ENCODE measurements at regions not wholly inside any gene's neighbourhood (a gene's known extent, or its start where the extent isn't known, plus 50 kb on each side); places are given as distances from the start of the nearest gene placed in this dataset.

GRCh38 chr2:228629251-228629650, 447.8 kb upstream of the SPHKAP start:
- BruUV-seq (replicated peaks) = no TSS peak
- intact Hi-C loops (cut with micrococcal nuclease; ENCODE audit: unreplicated experiment) = no loop called here

GRCh38 chr2:228628682-228629081, 447.2 kb upstream of the SPHKAP start:
- Histone ChIP-seq H3K36me3 (ENCODE audit: control insufficient read depth, insufficient read depth, low read length) (no peaks in the 10 kb centered on the region), H3K4me3 (ENCODE audit: low read depth in 2 of 2, low read length in 2 of 2) (no peak overlapping the region), H3K27me3 (ENCODE audit: control insufficient read depth, insufficient read depth, low read length) (no peaks in the 10 kb centered on the region), H3K27ac (ENCODE audit: low read length) (no peak overlapping the region), H3K9me3 (ENCODE audit: control insufficient read depth, insufficient read depth, low read depth, low read length) (no peaks in the 10 kb centered on the region), H3K4me1 (ENCODE audit: control insufficient read depth, insufficient read depth, low read length) (no peaks in the 10 kb centered on the region)
- BruUV-seq (replicated peaks) = no TSS peak
- POLR2A ChIA-PET = no interaction called here
- in situ Hi-C loops (cut with HindIII; ENCODE audit: low pct_unique_long_range_greater_than_20kb, low sequenced_read_pairs) (no loop called here), intact Hi-C loops (cut with micrococcal nuclease; ENCODE audit: unreplicated experiment) (no loop called here)
- CTCF ChIA-PET = no interaction called here
- ATAC-seq (no peak), DNase-seq (ENCODE audit: low read depth, low spot score) (no peak)
- no peak for TF ChIP-seq TCF7L2 (IDR thresholded peaks at IDR 0.05; ENCODE audit: low read depth, low read length)
- TF ChIP-seq CTCF (IDR thresholded peaks at IDR 0.05) = no peak
- no peak for TF ChIP-seq REST (IDR thresholded peaks at IDR 0.05; ENCODE audit: insufficient read depth in 1 of 2, low read depth in 2 of 2, low read length in 1 of 2)
- TF ChIP-seq SIN3A (IDR thresholded peaks at IDR 0.05; ENCODE audit: borderline replicate concordance, insufficient read depth, low read depth, low read length) = no peak

More at GRCh38 chr2:228629251-228629650, 447.8 kb upstream of the SPHKAP start:
- TF ChIP-seq TCF7L2 (IDR thresholded peaks at IDR 0.05; ENCODE audit: low read depth, low read length) (no peak), SIN3A (IDR thresholded peaks at IDR 0.05; ENCODE audit: borderline replicate concordance, insufficient read depth, low read depth, low read length) (no peak), CTCF (IDR thresholded peaks at IDR 0.05) (no peak), POLR2AphosphoS5 (IDR thresholded peaks at IDR 0.05; ENCODE audit: low read depth, low read length) (no peak), REST (IDR thresholded peaks at IDR 0.05; ENCODE audit: insufficient read depth in 1 of 2, low read depth in 2 of 2, low read length in 1 of 2) (no peak)
- ChIA-PET POLR2A (no interaction called here), CTCF (no interaction called here)
- Histone ChIP-seq H3K4me1 (ENCODE audit: control insufficient read depth, insufficient read depth, low read length) (no peaks in the 10 kb centered on the region), H3K27ac (ENCODE audit: low read length) (no peak overlapping the region), H3K36me3 (ENCODE audit: control insufficient read depth, insufficient read depth, low read length) (no peaks in the 10 kb centered on the region), H3K27me3 (ENCODE audit: control insufficient read depth, insufficient read depth, low read length) (no peaks in the 10 kb centered on the region), H3K9me3 (ENCODE audit: control insufficient read depth, insufficient read depth, low read depth, low read length) (no peaks in the 10 kb centered on the region), H3K4me3 (ENCODE audit: low read depth in 2 of 2, low read length in 2 of 2) (no peak overlapping the region)
- in situ Hi-C loops (cut with HindIII; ENCODE audit: low pct_unique_long_range_greater_than_20kb, low sequenced_read_pairs) = no loop called here
- ATAC-seq (no peak), DNase-seq (ENCODE audit: low read depth, low spot score) (no peak)

All from Panc1 (cell line).